Brain microvascular endothelial cell (primary cell): ENCODE measurements at regions not wholly inside any gene's neighbourhood (a gene's known extent, or its start where the extent isn't known, plus 50 kb on each side); places are given as distances from the start of the nearest gene placed in this dataset.

ENCODE experiments used
- DNase-seq: peaks from one replicate; pipeline ENCODE4 v3.0.0-alpha.2; 2020
- H3K27ac ChIP-seq: fragments of 250-450 bp; sonication (Bioruptor Pico); 2 replicates; pipeline ENCODE4 v1.5.1; 2020; ENCODE audit warnings: mild to moderate bottlenecking, moderate library complexity
- H3K27me3 ChIP-seq: fragments of 250-450 bp; sonication (Bioruptor Pico); replicated peaks from 2 replicates; pipeline ENCODE4 v1.5.1; 2020; ENCODE audit warnings: mild to moderate bottlenecking
- H3K36me3 ChIP-seq: fragments of 250-450 bp; sonication (Bioruptor Pico); replicated peaks from 2 replicates; pipeline ENCODE4 v1.5.1; 2020; ENCODE audit warnings: mild to moderate bottlenecking
- H3K4me3 ChIP-seq: 2 replicates; pipeline ENCODE4 v1.5.1; 2011; ENCODE audit warnings: low read depth, mild to moderate bottlenecking, control low read depth, low read length, moderate library complexity
- CTCF ChIP-seq: IDR thresholded peaks from 2 replicates; pipeline ENCODE4 v1.5.1; 2011; ENCODE audit warnings: low read depth, mild to moderate bottlenecking, moderate library complexity, low read length, control low read depth, inconsistent platforms; ENCODE audit errors: missing control alignments
- in situ Hi-C: cut with HindIII; loops from 2 replicates; pipeline ENCODE4 v1.10.0; 2017; ENCODE audit warnings: low sequenced_read_pairs, low pct_ligation_motif_present

- TF ChIP-seq CTCF: no peak
- Histone ChIP-seq H3K4me3 (no peak overlapping the region), H3K36me3 (no peaks in the 10 kb centered on the region), H3K27ac (no peak overlapping the region), H3K27me3 (no peaks in the 10 kb centered on the region)
- DNase-seq: no peak
- in situ Hi-C loops: no loop called here
These were observed 88.7 kb upstream of the UBE2E2 start for GRCh38 chr3:23114432-23114831.

GRCh38 chr3:23115171-23115877 is 87.8 kb upstream of the UBE2E2 start:
- no peaks in the 10 kb centered on the region for H3K27me3 ChIP-seq
- no peak for DNase-seq
- no peak overlapping the region for H3K27ac ChIP-seq
- in situ Hi-C loops: no loop called here
- no peak overlapping the region for H3K4me3 ChIP-seq
- no peaks in the 10 kb centered on the region for H3K36me3 ChIP-seq
- no peak for TF ChIP-seq CTCF

- no peak for TF ChIP-seq CTCF
- Histone ChIP-seq H3K36me3 (no peaks in the 10 kb centered on the region), H3K27ac (no peak overlapping the region), H3K27me3 (no peaks in the 10 kb centered on the region), H3K4me3 (no peak overlapping the region)
- DNase-seq: no peak
- in situ Hi-C loops: no loop called here
These were observed 86.9 kb upstream of the UBE2E2 start for GRCh38 chr3:23116081-23116837.

- in situ Hi-C loops: no loop called here
- no peak overlapping the region for H3K27ac ChIP-seq
- no peaks in the 10 kb centered on the region for H3K36me3 ChIP-seq
- H3K4me3 ChIP-seq: no peak overlapping the region
- no peak for DNase-seq
- no peaks in the 10 kb centered on the region for H3K27me3 ChIP-seq
- TF ChIP-seq CTCF: no peak
These were observed 85.3 kb upstream of the UBE2E2 start for GRCh38 chr3:23117856-23118255.

- Histone ChIP-seq H3K27ac (no peak overlapping the region), H3K36me3 (no peaks in the 10 kb centered on the region), H3K4me3 (no peak overlapping the region), H3K27me3 (no peaks in the 10 kb centered on the region)
- no peak for DNase-seq
- in situ Hi-C loops: no loop called here
- no peak for TF ChIP-seq CTCF
These were observed 75.9 kb upstream of the UBE2E2 start for GRCh38 chr3:23127196-23127595.
